B cell (primary cell): ENCODE measurements at regions not wholly inside any gene's neighbourhood (a gene's known extent, or its start where the extent isn't known, plus 50 kb on each side); places are given as distances from the start of the nearest gene placed in this dataset.

ENCODE experiments used
- ATAC-seq: fragments of 200-7000 bp; cut with Tn5 transposase; one replicate; pipeline ENCODE4 v1.10.0; 2021; ENCODE audit warnings: low read depth, mild to moderate bottlenecking, moderate number of reproducible peaks, moderate library complexity
- CTCF ChIA-PET: fragments of 350-600 bp; sonication (Branson Sonifier 250); formaldehyde crosslinking; loops from one replicate; lab custom pipeline; 2021; ENCODE audit warnings: antibody characterized with exemption, inconsistent platforms; lab: Charles Lee
- POLR2A ChIA-PET: fragments of 350-600 bp; sonication (Branson Sonifier 250); formaldehyde crosslinking; loops from one replicate; lab custom pipeline; 2021; ENCODE audit warnings: antibody characterized with exemption; lab: Charles Lee
- DNase-seq: peaks from one replicate; pipeline ENCODE4 v3.0.0; 2013
- H2AFZ ChIP-seq: 2 replicates; pipeline ENCODE4 v1.6.1; 2012; ENCODE audit warnings: mild to moderate bottlenecking, low read depth, low read length; ENCODE audit not compliant: insufficient read depth, poor library complexity, severe bottlenecking
- H3K27ac ChIP-seq, 2 donors: 1 replicate in 1 of 2; 2 replicates in 1 of 2; pipeline ENCODE4 v1.5.1; 2012 to 2013; ENCODE audit warnings: low read length in 2 of 2, mild to moderate bottlenecking in 2 of 2, moderate library complexity in 1 of 2
- H3K27me3 ChIP-seq, 4 experiments: fragments of 200-600 bp in 1 of 4; sonication (generic) in 1 of 4; replicated peaks in 1 of 4; 1 replicate in 2 of 4; 2 replicates in 2 of 4; pipeline versions ENCODE4 v1.6.1 to v1.7.0; 2013 to 2016; ENCODE audit warnings: low read length in 3 of 4, mild to moderate bottlenecking in 2 of 4, mixed read lengths in 1 of 4, moderate library complexity in 1 of 4; ENCODE audit not compliant: insufficient read depth in 4 of 4, control insufficient read depth in 3 of 4; ENCODE audit errors: control extremely low read depth in 1 of 4
- H3K36me3 ChIP-seq, 2 experiments: replicated peaks in 1 of 2; 1 replicate in 1 of 2; 2 replicates in 1 of 2; pipeline versions ENCODE4 v1.6.1 to v1.7.1; 2013; ENCODE audit warnings: low read length in 1 of 2; ENCODE audit not compliant: insufficient read depth in 2 of 2, control insufficient read depth in 1 of 2; ENCODE audit errors: control extremely low read depth in 1 of 2, extremely low read depth in 1 of 2
- H3K4me1 ChIP-seq, 2 donors: fragments of 200-600 bp in 1 of 2; sonication (generic) in 1 of 2; 1 replicate in 1 of 2; 2 replicates in 1 of 2; pipeline versions ENCODE4 v1.5.1 to v1.6.1; 2013 to 2017; ENCODE audit warnings: low read length in 2 of 2; ENCODE audit not compliant: control insufficient read depth in 2 of 2, insufficient read depth in 2 of 2
- H3K4me2 ChIP-seq: replicated peaks from 2 replicates; pipeline ENCODE3; 2012; ENCODE audit warnings: mild to moderate bottlenecking, low read depth, low read length; ENCODE audit not compliant: poor library complexity, severe bottlenecking
- H3K4me3 ChIP-seq, 5 experiments: fragments of 200-600 bp in 1 of 5; sonication (generic) in 1 of 5; 1 replicate in 3 of 5; 2 replicates in 2 of 5; pipeline versions ENCODE4 v1.5.1 to v1.7.0; 2011 to 2016; ENCODE audit warnings: low read length in 4 of 5, mild to moderate bottlenecking in 4 of 5, low read depth in 2 of 5, control low read depth in 1 of 5, moderate library complexity in 1 of 5; ENCODE audit not compliant: insufficient read depth in 1 of 5; ENCODE audit errors: control extremely low read depth in 1 of 5, extremely low read depth in 1 of 5
- H3K79me2 ChIP-seq: fragments of 200-600 bp; sonication (generic); one replicate; pipeline ENCODE4 v1.6.0; 2016; ENCODE audit warnings: low read length; ENCODE audit not compliant: control insufficient read depth, insufficient read depth
- H3K9ac ChIP-seq: fragments of 200-600 bp; sonication (generic); 2 replicates; pipeline ENCODE4 v1.6.1; 2017; ENCODE audit warnings: mild to moderate bottlenecking, low read length, moderate library complexity
- H3K9me3 ChIP-seq, 3 donors: one replicate each; pipeline versions ENCODE4 v1.6.1 to v1.7.1; 2013; ENCODE audit warnings: low read length in 2 of 3; ENCODE audit not compliant: control insufficient read depth in 2 of 3, insufficient read depth in 1 of 3; ENCODE audit errors: control extremely low read depth in 1 of 3
- H4K20me1 ChIP-seq: 2 replicates; pipeline ENCODE4 v1.6.0; 2012; ENCODE audit warnings: mild to moderate bottlenecking, low read length; ENCODE audit not compliant: insufficient read depth, control insufficient read depth, poor library complexity, severe bottlenecking
- H3K27ac Mint-ChIP-seq: one replicate; pipeline ENCODE4 v1.8.0; 2021; ENCODE audit warnings: mixed read lengths
- H3K27me3 Mint-ChIP-seq: one replicate; pipeline ENCODE4 v1.8.0; 2021; ENCODE audit warnings: mixed read lengths
- H3K4me1 Mint-ChIP-seq: one replicate; pipeline ENCODE4 v1.8.0; 2021; ENCODE audit warnings: mixed read lengths
- H3K4me3 Mint-ChIP-seq: one replicate; pipeline ENCODE4 v1.8.0; 2021; ENCODE audit warnings: mixed read lengths
- H3K9me3 Mint-ChIP-seq: one replicate; pipeline ENCODE4 v1.8.0; 2022; ENCODE audit warnings: mixed read lengths; ENCODE audit not compliant: insufficient read depth
- EZH2 ChIP-seq: IDR thresholded peaks from 2 replicates; pipeline ENCODE4 v1.6.1; 2012; ENCODE audit warnings: borderline replicate concordance, low read depth, mild to moderate bottlenecking, moderate library complexity, low read length; ENCODE audit not compliant: insufficient read depth, poor library complexity, severe bottlenecking
- WGBS: methylation state at CpG from one replicate; pipeline ENCODE4 v1.1.5; 2013; ENCODE audit warnings: missing lambda C conversion rate; ENCODE audit not compliant: insufficient coverage; 5-methylcytosine and 5-hydroxymethylcytosine counted together
- intact Hi-C: fragments of 100-400 bp; cut with micrococcal nuclease; formaldehyde crosslinking; loops from one replicate; pipeline ENCODE4 v1.10.0; 2022
- TF ChIP-seq, protein P1 (sequence below): fragments of 200-600 bp; IDR thresholded peaks from one replicate; pipeline ENCODE4 v1.8.0; 2022; ENCODE audit warnings: antibody characterized with exemption, mild to moderate bottlenecking

DNA sequence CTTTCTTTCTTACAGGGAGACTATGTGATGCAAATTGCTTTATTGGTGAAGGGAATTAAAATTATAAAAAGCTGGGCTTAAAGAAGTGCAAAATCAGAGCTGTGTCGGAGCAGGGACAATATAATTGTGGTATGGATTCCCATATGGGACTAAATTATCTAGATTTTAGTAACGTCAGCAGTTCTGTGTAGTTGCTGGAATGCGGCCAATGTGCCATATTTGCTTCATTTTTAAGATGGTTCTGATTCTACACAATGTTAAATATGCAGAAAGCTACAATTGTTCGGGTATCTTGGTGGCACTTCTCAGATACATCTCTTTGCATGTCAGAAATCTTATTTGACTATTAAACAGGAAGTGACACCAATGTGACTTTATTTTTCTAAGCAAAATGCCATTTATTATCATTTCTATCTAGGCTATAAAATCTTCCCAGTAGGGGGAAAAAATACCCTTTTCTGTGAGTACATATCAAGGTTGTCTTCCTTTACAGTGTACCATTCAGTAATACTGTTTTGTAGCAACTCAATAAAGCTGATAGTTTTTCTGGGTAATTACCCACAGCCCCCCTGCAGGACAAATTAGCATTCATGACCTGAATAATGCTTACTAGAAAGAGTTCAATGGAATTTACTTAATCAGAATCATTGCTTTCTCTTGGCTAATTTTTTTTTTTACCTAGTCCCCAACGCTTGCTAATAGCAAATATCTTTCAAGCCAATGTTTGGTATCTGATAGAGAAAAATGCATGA, 288.3 kb upstream of the ADGRL2 start:
- ATAC-seq, result no peak
- intact Hi-C loops, result no loop called here
- ChIA-PET CTCF (no interaction called here), POLR2A (no interaction called here)
- Histone ChIP-seq H2AFZ (no peak overlapping the region), H3K36me3 (no peaks in the 10 kb centered on the region), H3K4me3 (no peak overlapping the region), H3K27ac (no peak overlapping the region), H3K27me3 (no peaks in the 10 kb centered on the region), H4K20me1 (no peaks in the 10 kb centered on the region), H3K9ac (no peak overlapping the region), H3K4me2 (no peak overlapping the region), H3K9me3 (no peaks in the 10 kb centered on the region), H3K4me1 (no peaks in the 10 kb centered on the region), H3K79me2 (no peaks in the 10 kb centered on the region)
- H3K27me3 Mint-ChIP-seq, result no peaks in the 10 kb centered on the region
- H3K4me3 Mint-ChIP-seq, result no peak overlapping the region
- TF ChIP-seq EZH2, result no peak
- no peak for DNase-seq
- no peaks in the 10 kb centered on the region for H3K9me3 Mint-ChIP-seq
- no peak overlapping the region for H3K27ac Mint-ChIP-seq
- 97% methylated on average over 3 of the region's 5 CpGs for WGBS
- peaks cover under 1% of the 10 kb centered on the region for H3K4me1 Mint-ChIP-seq

DNA sequence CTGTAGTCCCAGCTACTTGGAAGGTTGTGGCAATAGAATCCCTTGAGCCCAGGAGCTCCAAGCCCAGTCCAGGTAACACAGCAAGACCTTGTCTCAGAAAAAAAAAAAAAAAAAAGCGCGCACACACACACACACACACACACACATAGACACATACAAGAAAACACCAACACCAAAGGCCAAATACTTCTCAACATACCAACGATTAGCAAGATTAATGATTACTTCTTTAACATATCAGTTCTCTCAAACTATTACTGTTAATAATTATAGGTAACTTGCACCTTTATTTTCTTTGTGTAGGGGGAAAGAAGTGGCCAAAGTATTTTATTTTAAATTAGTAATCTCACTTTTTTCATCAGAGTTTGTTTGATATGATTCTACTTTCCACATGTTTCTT, 289.5 kb upstream of the ADGRL2 start:
- Histone ChIP-seq H3K9ac (no peak overlapping the region), H3K27me3 (no peaks in the 10 kb centered on the region), H3K36me3 (no peaks in the 10 kb centered on the region), H3K4me1 (peaks cover 0 to 1% of the 10 kb centered on the region in 2 donors), H3K4me2 (no peak overlapping the region), H3K79me2 (no peaks in the 10 kb centered on the region), H4K20me1 (no peaks in the 10 kb centered on the region), H3K9me3 (no peaks in the 10 kb centered on the region), H3K4me3 (no peak overlapping the region), H3K27ac (no peak overlapping the region), H2AFZ (no peak overlapping the region)
- Mint-ChIP-seq H3K4me3 (no peak overlapping the region), H3K4me1 (peaks cover 2% of the 10 kb centered on the region), H3K9me3 (no peaks in the 10 kb centered on the region), H3K27me3 (no peaks in the 10 kb centered on the region), H3K27ac (no peak overlapping the region)
- intact Hi-C loops, result no loop called here
- ChIA-PET POLR2A (no interaction called here), CTCF (no interaction called here)
- TF ChIP-seq, protein P1, sequence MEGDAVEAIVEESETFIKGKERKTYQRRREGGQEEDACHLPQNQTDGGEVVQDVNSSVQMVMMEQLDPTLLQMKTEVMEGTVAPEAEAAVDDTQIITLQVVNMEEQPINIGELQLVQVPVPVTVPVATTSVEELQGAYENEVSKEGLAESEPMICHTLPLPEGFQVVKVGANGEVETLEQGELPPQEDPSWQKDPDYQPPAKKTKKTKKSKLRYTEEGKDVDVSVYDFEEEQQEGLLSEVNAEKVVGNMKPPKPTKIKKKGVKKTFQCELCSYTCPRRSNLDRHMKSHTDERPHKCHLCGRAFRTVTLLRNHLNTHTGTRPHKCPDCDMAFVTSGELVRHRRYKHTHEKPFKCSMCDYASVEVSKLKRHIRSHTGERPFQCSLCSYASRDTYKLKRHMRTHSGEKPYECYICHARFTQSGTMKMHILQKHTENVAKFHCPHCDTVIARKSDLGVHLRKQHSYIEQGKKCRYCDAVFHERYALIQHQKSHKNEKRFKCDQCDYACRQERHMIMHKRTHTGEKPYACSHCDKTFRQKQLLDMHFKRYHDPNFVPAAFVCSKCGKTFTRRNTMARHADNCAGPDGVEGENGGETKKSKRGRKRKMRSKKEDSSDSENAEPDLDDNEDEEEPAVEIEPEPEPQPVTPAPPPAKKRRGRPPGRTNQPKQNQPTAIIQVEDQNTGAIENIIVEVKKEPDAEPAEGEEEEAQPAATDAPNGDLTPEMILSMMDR, result no peak
- no CpG with 5 or more reads among the region's 3 CpGs for WGBS
- DNase-seq, result no peak
- ATAC-seq, result no peak
